ENCODE measurements at regions not wholly inside any gene's neighbourhood (a gene's known extent, or its start where the extent isn't known, plus 50 kb on each side); places are given as distances from the start of the nearest gene placed in this dataset.

GRCh38 chr4:72690771-72691170 lies 121.8 kb upstream of the ADAMTS3 start:
- TF ChIP-seq, protein P1, sequence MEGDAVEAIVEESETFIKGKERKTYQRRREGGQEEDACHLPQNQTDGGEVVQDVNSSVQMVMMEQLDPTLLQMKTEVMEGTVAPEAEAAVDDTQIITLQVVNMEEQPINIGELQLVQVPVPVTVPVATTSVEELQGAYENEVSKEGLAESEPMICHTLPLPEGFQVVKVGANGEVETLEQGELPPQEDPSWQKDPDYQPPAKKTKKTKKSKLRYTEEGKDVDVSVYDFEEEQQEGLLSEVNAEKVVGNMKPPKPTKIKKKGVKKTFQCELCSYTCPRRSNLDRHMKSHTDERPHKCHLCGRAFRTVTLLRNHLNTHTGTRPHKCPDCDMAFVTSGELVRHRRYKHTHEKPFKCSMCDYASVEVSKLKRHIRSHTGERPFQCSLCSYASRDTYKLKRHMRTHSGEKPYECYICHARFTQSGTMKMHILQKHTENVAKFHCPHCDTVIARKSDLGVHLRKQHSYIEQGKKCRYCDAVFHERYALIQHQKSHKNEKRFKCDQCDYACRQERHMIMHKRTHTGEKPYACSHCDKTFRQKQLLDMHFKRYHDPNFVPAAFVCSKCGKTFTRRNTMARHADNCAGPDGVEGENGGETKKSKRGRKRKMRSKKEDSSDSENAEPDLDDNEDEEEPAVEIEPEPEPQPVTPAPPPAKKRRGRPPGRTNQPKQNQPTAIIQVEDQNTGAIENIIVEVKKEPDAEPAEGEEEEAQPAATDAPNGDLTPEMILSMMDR (IDR thresholded peaks at IDR 0.05): no peak
- TF ChIP-seq TCF7 (CRISPR knock-in tag; IDR thresholded peaks at IDR 0.05; ENCODE audit: low read depth) (no peak), ZNF219 (CRISPR knock-in tag; IDR thresholded peaks at IDR 0.05; ENCODE audit: borderline replicate concordance) (no peak), MAX (CRISPR knock-in tag; IDR thresholded peaks at IDR 0.05) (no peak), ZNF263 (CRISPR knock-in tag; IDR thresholded peaks at IDR 0.05; ENCODE audit: low read depth) (no peak), CREM (CRISPR knock-in tag; IDR thresholded peaks at IDR 0.05) (no peak)
- TF ChIP-seq, protein P2, sequence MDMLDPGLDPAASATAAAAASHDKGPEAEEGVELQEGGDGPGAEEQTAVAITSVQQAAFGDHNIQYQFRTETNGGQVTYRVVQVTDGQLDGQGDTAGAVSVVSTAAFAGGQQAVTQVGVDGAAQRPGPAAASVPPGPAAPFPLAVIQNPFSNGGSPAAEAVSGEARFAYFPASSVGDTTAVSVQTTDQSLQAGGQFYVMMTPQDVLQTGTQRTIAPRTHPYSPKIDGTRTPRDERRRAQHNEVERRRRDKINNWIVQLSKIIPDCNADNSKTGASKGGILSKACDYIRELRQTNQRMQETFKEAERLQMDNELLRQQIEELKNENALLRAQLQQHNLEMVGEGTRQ (CRISPR knock-in tag; IDR thresholded peaks at IDR 0.05): no peak

Data from WTC11 (cell line).